IMR-90 (cell line): ENCODE measurements at regions not wholly inside any gene's neighbourhood (a gene's known extent, or its start where the extent isn't known, plus 50 kb on each side); places are given as distances from the start of the nearest gene placed in this dataset.

Experiments used
- BHLHE40 ChIP-seq: fragments of 150-350 bp; IDR thresholded peaks from 2 replicates; pipeline ENCODE4 v1.6.1; 2016; ENCODE audit warnings: mild to moderate bottlenecking, low read depth, low read length
- CEBPB ChIP-seq: IDR thresholded peaks from 2 replicates; pipeline ENCODE4 v1.6.1; 2012; ENCODE audit warnings: low read depth, low read length, improper control_type of control experiment
- CTCF ChIP-seq: conservative IDR thresholded peaks from 2 replicates; pipeline ENCODE4 v1.5.1; 2012; ENCODE audit warnings: mild to moderate bottlenecking, low read depth, low read length, improper control_type of control experiment
- FOS ChIP-seq: fragments of 150-350 bp; IDR thresholded peaks from 2 replicates; pipeline ENCODE4 v1.6.1; 2016; ENCODE audit warnings: low read depth, low read length
- MAFK ChIP-seq: IDR thresholded peaks from 2 replicates; pipeline ENCODE4 v1.6.1; 2012; ENCODE audit warnings: low read depth, low read length, improper control_type of control experiment
- MXI1 ChIP-seq: IDR thresholded peaks from 2 replicates; pipeline ENCODE4 v1.6.1; 2012; ENCODE audit warnings: low read depth, mild to moderate bottlenecking, low read length, moderate library complexity, borderline replicate concordance
- POLR2A ChIP-seq: IDR thresholded peaks from 2 replicates; pipeline ENCODE4 v1.6.1; 2012; ENCODE audit warnings: mild to moderate bottlenecking, low read depth, low read length
- RAD21 ChIP-seq: IDR thresholded peaks from 2 replicates; pipeline ENCODE4 v1.6.1; 2012; ENCODE audit warnings: low read length, improper control_type of control experiment
- RFX5 ChIP-seq: IDR thresholded peaks from 2 replicates; pipeline ENCODE4 v1.8.0; 2012; ENCODE audit warnings: low read depth, mild to moderate bottlenecking, low read length, moderate library complexity
- SMC3 ChIP-seq: fragments of 150-350 bp; IDR thresholded peaks from 2 replicates; pipeline ENCODE4 v1.6.1; 2016; ENCODE audit warnings: low read depth, mild to moderate bottlenecking, antibody characterized with exemption, low read length, moderate library complexity
- TF ChIP-seq, protein P1 (sequence below): fragments of 150-350 bp; IDR thresholded peaks from 2 replicates; pipeline ENCODE4 v1.6.1; 2017; ENCODE audit warnings: mild to moderate bottlenecking, antibody characterized with exemption, low read length, low read depth

DNA sequence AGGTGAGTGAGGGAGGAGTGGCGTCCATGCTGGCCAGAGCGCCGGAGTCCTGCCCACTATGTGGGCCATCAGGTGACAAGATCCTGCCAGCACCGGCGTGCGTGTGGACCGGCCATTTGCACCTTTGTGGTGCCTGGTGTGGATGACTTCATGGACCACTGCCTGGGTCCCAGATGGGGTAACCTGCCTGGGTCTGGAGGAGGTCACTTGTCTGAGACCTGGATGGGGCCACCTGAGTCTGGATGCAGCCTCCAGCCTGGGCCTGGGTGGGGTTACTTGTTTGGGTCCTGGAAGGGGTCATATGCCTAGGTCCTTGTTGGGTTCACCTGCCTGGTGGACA, 299.6 kb downstream of the NDUFA10 start:
- TF ChIP-seq MAFK (no peak), CTCF (no peak), POLR2A (no peak), CEBPB (no peak), SMC3 (no peak), RAD21 (no peak), BHLHE40 (no peak), MXI1 (no peak), RFX5 (no peak), FOS (no peak)
- TF ChIP-seq, protein P1, sequence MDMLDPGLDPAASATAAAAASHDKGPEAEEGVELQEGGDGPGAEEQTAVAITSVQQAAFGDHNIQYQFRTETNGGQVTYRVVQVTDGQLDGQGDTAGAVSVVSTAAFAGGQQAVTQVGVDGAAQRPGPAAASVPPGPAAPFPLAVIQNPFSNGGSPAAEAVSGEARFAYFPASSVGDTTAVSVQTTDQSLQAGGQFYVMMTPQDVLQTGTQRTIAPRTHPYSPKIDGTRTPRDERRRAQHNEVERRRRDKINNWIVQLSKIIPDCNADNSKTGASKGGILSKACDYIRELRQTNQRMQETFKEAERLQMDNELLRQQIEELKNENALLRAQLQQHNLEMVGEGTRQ, result no peak
